Memory B cell (primary cell): ENCODE measurements at regions not wholly inside any gene's neighbourhood (a gene's known extent, or its start where the extent isn't known, plus 50 kb on each side); places are given as distances from the start of the nearest gene placed in this dataset.

Experiments used
- ATAC-seq: fragments of 150-1000 bp; cut with Tn5 transposase; 2 replicates; pipeline ENCODE4 v1.10.0; 2021; ENCODE audit warnings: low read depth, mild to moderate bottlenecking, moderate library complexity
- DNase-seq, 2 donors: peaks; one replicate each; pipeline ENCODE4 v3.0.0; 2022; ENCODE audit warnings: low spot score in 2 of 2
- H3K27ac Mint-ChIP-seq: one replicate; pipeline ENCODE4 v1.8.0; 2022; ENCODE audit warnings: mild to moderate bottlenecking, moderate library complexity, mixed read lengths
- H3K27me3 Mint-ChIP-seq: one replicate; pipeline ENCODE4 v1.8.0; 2022; ENCODE audit warnings: mixed read lengths
- H3K36me3 Mint-ChIP-seq: one replicate; pipeline ENCODE4 v1.8.0; 2022; ENCODE audit warnings: mild to moderate bottlenecking, mixed read lengths
- H3K4me1 Mint-ChIP-seq: one replicate; pipeline ENCODE4 v1.8.0; 2022; ENCODE audit warnings: mixed read lengths
- H3K4me3 Mint-ChIP-seq: one replicate; pipeline ENCODE4 v1.8.0; 2022; ENCODE audit warnings: mild to moderate bottlenecking, moderate library complexity, mixed read lengths
- H3K9me3 Mint-ChIP-seq: one replicate; pipeline ENCODE4 v1.8.0; 2022; ENCODE audit warnings: mixed read lengths

DNA sequence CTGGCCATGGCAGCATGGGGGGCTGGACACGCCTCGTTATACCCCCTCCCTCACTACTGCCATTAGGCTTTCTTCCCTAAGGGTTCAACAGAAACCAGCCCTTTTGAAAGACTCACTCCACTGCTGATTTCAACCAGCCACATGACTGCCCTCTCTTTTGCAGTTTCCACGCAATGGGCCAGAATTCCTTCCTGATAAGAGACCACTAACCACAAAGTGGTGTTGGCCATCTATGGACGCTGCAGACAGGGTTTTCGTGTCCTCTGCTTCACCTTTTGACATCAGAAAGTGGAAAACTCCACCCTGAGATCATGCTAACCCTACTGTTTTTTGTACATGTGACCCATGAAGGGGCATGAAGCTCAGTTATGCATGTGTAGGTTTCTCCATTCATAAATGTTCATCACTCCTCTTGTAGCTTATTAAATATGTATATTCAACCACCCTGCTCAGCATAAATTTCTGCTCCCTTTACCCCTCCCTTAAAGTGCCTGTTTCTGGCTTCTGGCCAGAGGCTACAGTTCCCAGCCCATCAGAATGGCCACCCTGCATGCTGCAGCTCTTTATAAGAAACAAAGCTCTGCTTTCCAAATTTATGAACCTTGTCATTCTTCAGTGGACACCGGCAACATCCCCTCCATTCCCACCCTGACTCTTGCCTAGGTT lies 105.6 kb upstream of the KCNK12 start:
- Mint-ChIP-seq H3K4me3 (no peak overlapping the region), H3K27me3 (no peaks in the 10 kb centered on the region), H3K27ac (no peak overlapping the region), H3K4me1 (no peaks in the 10 kb centered on the region), H3K9me3 (no peaks in the 10 kb centered on the region), H3K36me3 (no peaks in the 10 kb centered on the region)
- no peak for DNase-seq
- no peak for ATAC-seq

DNA sequence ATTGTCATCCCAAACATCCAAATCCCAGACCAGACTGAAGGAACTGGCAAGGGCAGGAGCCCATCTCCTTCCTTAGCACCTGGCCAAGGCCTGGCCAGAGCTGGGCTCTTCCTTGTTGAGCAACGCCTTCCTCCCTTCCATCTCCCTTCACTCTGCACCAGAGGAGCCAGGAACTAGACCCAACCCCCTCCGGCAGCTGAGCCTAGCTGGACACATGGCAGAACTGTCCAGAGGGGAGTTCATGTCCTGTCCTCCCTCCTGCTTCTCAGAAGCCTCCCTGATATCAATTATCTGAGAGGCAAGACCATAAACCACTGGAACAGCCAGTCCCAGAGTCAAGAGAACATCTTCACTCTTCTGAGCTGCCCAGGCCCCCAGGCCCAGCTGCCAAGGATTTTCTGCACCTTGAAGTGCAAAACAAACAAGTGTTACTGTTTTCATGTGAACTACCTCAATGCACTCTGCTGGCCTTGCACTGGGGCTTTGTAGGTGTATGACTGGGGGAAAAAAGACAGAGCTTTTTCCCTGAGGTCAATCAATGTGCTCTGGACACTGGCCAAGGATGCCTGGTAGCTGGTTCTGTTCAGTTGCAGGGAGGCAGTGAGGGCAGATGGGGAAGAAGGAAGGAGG lies 104.5 kb upstream of the KCNK12 start:
- Mint-ChIP-seq H3K27me3 (no peaks in the 10 kb centered on the region), H3K27ac (no peak overlapping the region), H3K36me3 (no peaks in the 10 kb centered on the region), H3K4me3 (no peak overlapping the region), H3K4me1 (no peaks in the 10 kb centered on the region), H3K9me3 (no peaks in the 10 kb centered on the region)
- no peak for DNase-seq
- no peak for ATAC-seq

DNA sequence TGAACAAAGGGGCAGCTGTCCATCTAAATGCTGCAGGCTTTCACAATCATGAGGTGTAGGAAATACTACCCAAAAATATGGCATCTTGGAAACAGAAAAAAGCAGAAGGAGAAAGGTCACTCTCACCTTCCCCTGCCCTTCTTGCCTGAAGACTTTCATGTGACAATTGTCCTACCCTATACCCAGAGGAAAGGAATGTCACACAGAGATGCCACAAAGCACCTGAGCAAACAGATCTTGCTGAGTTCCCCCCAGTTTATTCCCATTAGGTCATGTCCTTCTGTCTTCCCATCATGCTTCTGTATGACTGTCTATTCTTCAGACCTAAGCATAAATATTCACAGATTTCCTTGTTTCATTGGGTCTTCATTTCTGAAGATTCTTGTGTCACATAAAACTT lies 95.5 kb upstream of the KCNK12 start:
- no peaks in the 10 kb centered on the region for H3K36me3 Mint-ChIP-seq
- no peak for ATAC-seq
- H3K27ac Mint-ChIP-seq: no peak overlapping the region
- no peaks in the 10 kb centered on the region for H3K9me3 Mint-ChIP-seq
- H3K4me1 Mint-ChIP-seq: peaks cover 8% of the 10 kb centered on the region
- DNase-seq: no peak
- H3K27me3 Mint-ChIP-seq: no peaks in the 10 kb centered on the region
- no peak overlapping the region for H3K4me3 Mint-ChIP-seq

DNA sequence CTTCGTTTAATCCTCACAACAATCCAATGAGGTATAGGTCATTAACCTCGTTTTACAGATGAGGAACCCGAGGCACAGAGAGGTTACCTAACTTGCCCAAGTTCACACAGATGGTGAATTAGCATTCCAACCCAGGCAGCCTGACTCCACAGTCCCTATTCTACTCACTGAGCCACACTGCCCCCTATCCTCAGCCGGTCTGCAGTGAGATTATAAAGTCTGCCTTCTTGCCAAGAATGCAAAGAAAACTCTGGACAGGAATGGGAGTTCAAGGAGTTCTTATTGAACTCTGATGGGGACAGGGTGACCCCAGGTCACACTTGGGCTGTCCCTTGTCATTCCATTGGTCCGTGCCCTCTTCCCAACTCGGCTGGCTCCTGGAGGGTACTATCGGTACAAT lies 94.0 kb upstream of the KCNK12 start:
- Mint-ChIP-seq H3K4me3 (no peak overlapping the region), H3K9me3 (no peaks in the 10 kb centered on the region), H3K27me3 (no peaks in the 10 kb centered on the region), H3K27ac (no peak overlapping the region), H3K4me1 (peaks cover 11% of the 10 kb centered on the region), H3K36me3 (no peaks in the 10 kb centered on the region)
- no peak for DNase-seq
- no peak for ATAC-seq

DNA sequence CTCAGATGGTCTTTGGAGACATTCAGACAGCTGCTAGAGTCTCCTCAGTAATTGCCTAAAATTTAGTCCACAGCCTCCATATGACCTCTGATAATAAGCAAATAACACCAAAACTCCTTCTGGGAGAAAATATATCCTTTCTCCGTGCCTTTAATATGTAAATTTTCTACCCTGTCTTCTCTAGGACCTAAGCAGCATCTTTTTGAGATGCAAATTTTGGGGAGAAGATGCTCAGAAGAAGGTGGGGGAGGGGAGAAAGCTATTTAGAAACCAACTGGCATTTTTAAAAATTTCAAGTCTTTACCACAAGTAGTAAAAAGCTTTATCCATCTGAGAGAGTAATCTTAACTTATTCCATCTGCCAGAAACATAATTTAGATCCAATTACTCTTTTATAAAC lies 91.8 kb upstream of the KCNK12 start:
- H3K27ac Mint-ChIP-seq: peak overlapping the region; percentile 45

DNA sequence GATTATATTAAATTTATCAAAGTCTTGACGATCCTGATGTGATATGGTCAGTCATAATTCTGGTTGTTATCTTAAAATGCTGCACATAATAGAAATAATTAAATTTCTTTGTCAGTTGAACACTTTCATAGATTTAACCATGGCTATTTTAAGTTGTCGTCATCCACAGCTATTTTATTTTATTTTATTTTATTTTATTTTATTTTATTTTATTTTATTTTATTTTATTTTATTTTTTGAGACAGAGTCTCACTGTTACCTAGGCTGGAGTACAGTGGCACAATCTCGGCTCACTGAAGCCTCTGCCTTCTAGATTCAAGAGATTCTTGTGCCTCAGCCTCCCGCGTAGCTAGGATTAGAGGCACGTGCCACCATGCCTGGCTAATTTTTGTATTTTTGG lies 90.5 kb upstream of the KCNK12 start:
- H3K9me3 Mint-ChIP-seq: no peaks in the 10 kb centered on the region

More for the DNA sequence above, 91.8 kb upstream of the KCNK12 start:
- ATAC-seq (no peak), DNase-seq (no peak)
- no peaks in the 10 kb centered on the region for H3K9me3 Mint-ChIP-seq
- peaks cover 25% of the 10 kb centered on the region for H3K4me1 Mint-ChIP-seq
- no peaks in the 10 kb centered on the region for H3K36me3 Mint-ChIP-seq
- no peak overlapping the region for H3K4me3 Mint-ChIP-seq
- no peaks in the 10 kb centered on the region for H3K27me3 Mint-ChIP-seq

DNA sequence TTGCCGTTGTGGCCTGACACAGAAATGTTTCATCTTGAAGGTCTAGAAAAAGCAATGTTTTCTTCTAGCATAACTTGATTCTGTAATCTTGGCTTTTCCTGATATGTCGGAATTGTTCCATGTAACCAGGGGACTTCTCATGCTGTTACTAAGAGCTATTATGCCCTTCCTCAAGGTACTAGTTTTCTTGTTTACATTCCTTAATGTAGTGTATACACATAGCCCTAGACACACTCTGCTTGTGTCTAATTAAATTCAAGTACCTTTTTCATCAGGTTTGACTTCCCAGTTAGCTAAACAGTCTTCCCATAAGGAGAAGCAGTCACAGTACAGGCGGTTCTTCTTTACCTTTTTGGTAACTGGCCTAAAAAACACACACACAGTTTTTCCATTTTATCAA lies 89.4 kb upstream of the KCNK12 start:
- H3K9me3 Mint-ChIP-seq: no peaks in the 10 kb centered on the region
- DNase-seq (no peak), ATAC-seq (no peak)
- H3K36me3 Mint-ChIP-seq: no peaks in the 10 kb centered on the region
- no peaks in the 10 kb centered on the region for H3K27me3 Mint-ChIP-seq
- no peak overlapping the region for H3K4me3 Mint-ChIP-seq
- peak overlapping the region; percentile 20 for H3K27ac Mint-ChIP-seq
- peaks cover 39% of the 10 kb centered on the region for H3K4me1 Mint-ChIP-seq

More for the DNA sequence above, 90.5 kb upstream of the KCNK12 start:
- H3K4me1 Mint-ChIP-seq: peaks cover 31% of the 10 kb centered on the region
- no peak for DNase-seq
- ATAC-seq: no peak
- no peak overlapping the region for H3K27ac Mint-ChIP-seq
- no peaks in the 10 kb centered on the region for H3K27me3 Mint-ChIP-seq
- H3K4me3 Mint-ChIP-seq: no peak overlapping the region
- no peaks in the 10 kb centered on the region for H3K36me3 Mint-ChIP-seq

DNA sequence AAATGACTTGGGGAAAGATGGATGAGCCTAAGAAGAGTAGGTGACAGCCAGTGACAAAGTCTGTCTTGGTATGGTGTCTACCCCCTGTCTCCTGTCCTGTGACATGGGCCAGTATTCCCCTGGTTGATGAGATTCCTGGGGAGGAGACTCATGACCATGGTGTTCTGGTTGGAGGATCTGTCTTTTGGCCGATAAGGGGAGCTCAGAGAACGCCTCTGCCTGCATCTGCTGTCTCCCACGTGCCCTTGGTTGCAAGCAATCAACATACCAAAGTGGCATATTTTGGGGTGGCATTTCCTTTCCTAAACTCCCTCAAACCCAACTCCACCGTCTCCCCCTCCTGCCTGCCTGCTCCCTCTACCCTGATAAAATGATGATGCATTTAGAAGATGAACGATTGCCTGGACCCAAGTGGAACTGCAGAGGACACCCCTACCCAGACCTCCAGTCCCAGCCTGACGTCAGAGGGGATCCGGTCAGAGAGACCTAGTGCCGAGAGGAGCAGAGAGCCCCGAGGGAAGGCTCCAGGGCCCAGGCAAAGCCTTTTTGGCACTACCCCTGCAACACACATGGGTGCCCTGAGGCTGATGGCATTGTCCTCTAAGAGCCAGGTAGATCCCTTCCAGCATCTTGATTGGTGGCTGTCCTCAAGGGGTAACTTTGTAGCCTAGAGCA lies 88.0 kb upstream of the KCNK12 start:
- Mint-ChIP-seq H3K9me3 (no peaks in the 10 kb centered on the region), H3K27me3 (no peaks in the 10 kb centered on the region), H3K4me1 (peaks cover 49% of the 10 kb centered on the region), H3K36me3 (no peaks in the 10 kb centered on the region), H3K27ac (no peak overlapping the region), H3K4me3 (no peak overlapping the region)
- no peak for DNase-seq
- ATAC-seq: no peak

DNA sequence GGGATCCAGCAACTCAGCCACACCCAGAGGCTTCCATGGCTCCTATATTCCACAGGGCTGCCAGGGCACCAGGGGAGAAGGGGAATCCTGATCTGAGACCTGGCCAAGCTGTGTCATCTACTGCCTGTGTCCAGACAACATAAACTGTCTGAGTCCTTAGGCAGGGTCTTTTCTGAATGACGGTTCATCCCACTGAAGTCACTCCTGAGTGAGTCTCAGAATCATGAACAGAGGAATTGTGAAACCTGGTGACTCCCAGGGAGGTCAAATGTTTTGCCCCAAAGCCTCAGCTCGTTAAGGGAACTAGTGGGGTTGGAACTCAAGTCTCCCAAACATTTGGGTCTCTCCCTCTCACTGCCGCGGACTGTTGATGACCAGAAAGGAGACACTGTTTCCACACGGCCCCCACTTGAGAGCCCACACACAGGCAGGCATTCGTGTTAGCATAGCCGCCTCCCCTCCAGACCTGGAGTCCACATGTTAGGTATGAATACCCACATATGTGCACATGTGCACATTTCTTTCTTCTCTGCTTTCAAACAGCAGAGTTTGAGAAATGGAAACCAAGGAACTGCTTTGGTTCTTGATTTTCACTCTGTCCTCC lies 87.2 kb upstream of the KCNK12 start:
- H3K27ac Mint-ChIP-seq: no peak overlapping the region

DNA sequence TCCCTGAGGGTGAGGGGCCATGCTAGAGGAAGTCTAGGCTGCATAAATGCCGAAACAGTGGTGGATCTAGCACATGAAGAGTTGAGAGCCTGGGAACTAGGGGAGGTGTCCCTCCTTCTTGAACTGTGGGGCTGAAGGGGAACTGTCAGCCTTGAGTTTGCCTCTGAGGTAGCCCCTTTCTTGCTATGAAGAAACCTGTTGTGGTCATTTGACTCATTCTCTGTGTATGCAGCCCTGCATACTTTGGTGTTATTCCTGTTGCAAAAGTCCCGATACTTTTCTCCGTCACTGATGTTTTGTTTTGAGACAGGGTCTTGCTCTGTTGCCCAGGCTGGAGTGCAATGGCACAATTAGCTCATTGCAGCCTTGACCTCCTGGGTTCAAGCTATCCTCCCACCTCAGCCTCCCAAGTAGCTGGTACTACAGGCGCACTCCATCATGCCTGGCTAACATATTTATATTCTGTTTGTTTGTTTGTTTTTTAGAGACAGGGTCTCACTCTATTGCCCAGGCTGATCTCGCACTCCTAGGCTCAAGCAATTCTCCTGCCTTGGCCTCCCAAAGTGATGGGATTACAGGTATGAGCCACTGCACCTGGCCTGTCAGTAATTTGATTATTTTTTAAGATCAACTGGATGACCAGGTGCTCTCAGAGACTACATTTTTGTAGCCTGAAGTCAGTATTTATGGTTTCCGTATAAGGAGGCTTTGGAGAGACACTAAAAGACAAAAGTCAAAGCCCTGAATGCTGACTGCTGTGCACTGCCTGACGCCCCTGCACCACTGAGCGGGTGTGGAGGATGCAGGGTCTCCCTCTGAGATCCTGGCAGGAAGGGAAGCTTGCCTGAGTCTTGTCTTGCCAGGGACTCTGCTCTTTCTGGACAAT lies 86.2 kb upstream of the KCNK12 start:
- no peaks in the 10 kb centered on the region for H3K36me3 Mint-ChIP-seq
- H3K4me3 Mint-ChIP-seq: no peak overlapping the region
- DNase-seq: no peak
- peaks cover 45% of the 10 kb centered on the region for H3K4me1 Mint-ChIP-seq
- H3K27me3 Mint-ChIP-seq: no peaks in the 10 kb centered on the region
- no peak overlapping the region for H3K27ac Mint-ChIP-seq
- no peak for ATAC-seq
- H3K9me3 Mint-ChIP-seq: no peaks in the 10 kb centered on the region

More for the DNA sequence above, 87.2 kb upstream of the KCNK12 start:
- Mint-ChIP-seq H3K4me1 (peaks cover 51% of the 10 kb centered on the region), H3K9me3 (no peaks in the 10 kb centered on the region), H3K27me3 (no peaks in the 10 kb centered on the region), H3K36me3 (no peaks in the 10 kb centered on the region), H3K4me3 (no peak overlapping the region)
- ATAC-seq (no peak), DNase-seq (no peak)

DNA sequence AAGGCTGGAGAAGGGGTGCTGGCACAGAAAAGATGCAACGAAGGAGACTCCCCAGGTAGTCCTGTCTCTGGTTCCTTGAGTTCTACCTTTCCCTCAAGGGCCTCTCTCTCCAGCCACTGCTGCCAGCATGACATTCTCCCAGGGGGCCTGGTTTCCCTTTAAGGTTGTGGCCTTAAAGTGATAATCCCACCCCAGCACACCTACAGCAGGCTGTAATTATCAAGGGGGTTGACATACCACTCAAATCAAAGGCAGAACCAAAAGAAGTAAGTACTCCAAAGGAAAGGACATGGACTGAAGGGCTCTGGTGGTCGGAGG lies 84.7 kb upstream of the KCNK12 start:
- Mint-ChIP-seq H3K4me3 (no peak overlapping the region), H3K36me3 (no peaks in the 10 kb centered on the region), H3K9me3 (no peaks in the 10 kb centered on the region), H3K27me3 (no peaks in the 10 kb centered on the region), H3K27ac (peak overlapping the region; percentile 53), H3K4me1 (peaks cover 45% of the 10 kb centered on the region)
- no peak for ATAC-seq
- no peak for DNase-seq

DNA sequence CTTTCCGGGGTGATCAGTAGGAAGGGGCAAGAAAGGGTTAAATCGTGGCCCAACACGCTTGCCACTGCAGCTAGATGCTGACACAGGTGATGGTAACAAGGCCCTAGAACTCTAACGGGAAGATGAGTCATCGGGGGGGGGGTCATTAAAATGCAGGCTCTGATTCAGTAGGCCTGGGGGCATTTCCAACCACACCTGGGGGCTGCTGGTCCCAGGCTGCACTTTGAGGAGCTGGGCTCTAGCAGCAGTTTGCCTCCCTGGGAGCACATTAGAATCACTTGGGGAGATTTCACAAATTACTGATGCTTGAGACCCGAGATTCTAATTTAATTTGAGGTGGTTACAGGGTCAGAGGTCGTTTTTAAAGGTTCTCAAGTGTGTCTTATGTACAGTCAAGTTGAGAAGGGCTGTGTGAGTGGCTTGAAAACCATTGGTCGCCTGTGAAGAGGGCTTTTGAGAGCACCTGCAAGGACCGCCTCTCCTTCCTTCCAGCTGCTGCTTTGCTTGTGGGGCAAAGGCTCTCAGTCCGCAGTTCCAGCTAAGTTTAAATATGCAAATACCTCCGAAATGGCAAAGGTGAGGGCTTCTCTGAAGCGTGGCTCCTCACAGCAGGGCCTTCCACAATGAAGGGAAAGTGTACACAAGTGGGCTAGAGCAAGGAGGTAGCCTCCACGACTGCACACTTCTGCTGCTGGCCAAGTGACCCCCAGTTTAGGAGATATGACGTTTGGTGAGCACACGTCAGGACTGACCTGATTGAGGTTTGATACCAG lies 84.2 kb upstream of the KCNK12 start:
- ATAC-seq: peak; percentile 93

More for the DNA sequence above, 84.2 kb upstream of the KCNK12 start:
- Mint-ChIP-seq H3K36me3 (no peaks in the 10 kb centered on the region), H3K9me3 (no peaks in the 10 kb centered on the region), H3K27ac (peak overlapping the region; percentile 53), H3K4me3 (peak overlapping the region; percentile 11), H3K27me3 (no peaks in the 10 kb centered on the region), H3K4me1 (peaks cover 43% of the 10 kb centered on the region)
- peak; percentile 38 to 53 for DNase-seq
